Breast epithelium (tissue), 3 donors: ENCODE measurements at regions not wholly inside any gene's neighbourhood (a gene's known extent, or its start where the extent isn't known, plus 50 kb on each side); places are given as distances from the start of the nearest gene placed in this dataset.

Source experiments
- CTCF ChIP-seq, 3 donors: fragments of 450-650 bp; IDR thresholded peaks; one replicate each; pipeline ENCODE4 v1.5.1; 2016 to 2017; ENCODE audit warnings: antibody characterized with exemption in 3 of 3, mild to moderate bottlenecking in 3 of 3, moderate library complexity in 3 of 3
- POLR2A ChIP-seq: fragments of 450-650 bp; IDR thresholded peaks from one replicate; pipeline ENCODE4 v1.6.1; 2016; ENCODE audit warnings: antibody characterized with exemption, mild to moderate bottlenecking, moderate library complexity
- POLR2AphosphoS5 ChIP-seq, 3 donors: sonication (generic); formaldehyde crosslinking; IDR thresholded peaks; one replicate each; pipeline ENCODE4 v1.6.1; 2017; ENCODE audit warnings: antibody characterized with exemption in 3 of 3

GRCh38 chrY:8994001-8994400, 343.3 kb upstream of the TSPY4 start:
- TF ChIP-seq CTCF (IDR thresholded peaks at IDR 0.05) (no peak), POLR2A (no peak), POLR2AphosphoS5 (IDR thresholded peaks at IDR 0.05) (no peak)
